NT2/D1 (cell line): ENCODE measurements at regions not wholly inside any gene's neighbourhood (a gene's known extent, or its start where the extent isn't known, plus 50 kb on each side); places are given as distances from the start of the nearest gene placed in this dataset.

ENCODE experiments used
- DNase-seq: peaks from one replicate; pipeline ENCODE4 v3.0.0-alpha.2; 2011; ENCODE audit warnings: low read depth, low spot score
- H3K27me3 ChIP-seq: 2 replicates; pipeline ENCODE4 v1.6.0; 2011; ENCODE audit warnings: mild to moderate bottlenecking; ENCODE audit not compliant: insufficient read length, insufficient read depth
- H3K36me3 ChIP-seq: 2 replicates; pipeline ENCODE4 v1.6.1; 2011; ENCODE audit warnings: mild to moderate bottlenecking, low read length, mixed read lengths; ENCODE audit not compliant: insufficient read depth, insufficient read length
- H3K4me1 ChIP-seq: 2 replicates; pipeline ENCODE4 v1.5.1; 2011; ENCODE audit not compliant: insufficient read depth, insufficient read length
- H3K4me3 ChIP-seq: 2 replicates; pipeline ENCODE4 v1.5.1; 2011; ENCODE audit warnings: low read depth; ENCODE audit not compliant: insufficient read length
- H3K9ac ChIP-seq: 2 replicates; pipeline ENCODE4 v1.6.0; 2011; ENCODE audit warnings: low read depth; ENCODE audit not compliant: insufficient read length
- H3K9me3 ChIP-seq: 2 replicates; pipeline ENCODE4 v1.5.1; 2011; ENCODE audit warnings: mild to moderate bottlenecking, low read length; ENCODE audit not compliant: insufficient read depth
- SUZ12 ChIP-seq: IDR thresholded peaks from 2 replicates; pipeline ENCODE4 v1.6.1; 2011; ENCODE audit not compliant: insufficient read length, insufficient read depth; ENCODE audit errors: extremely low read depth
- YY1 ChIP-seq: IDR thresholded peaks from 2 replicates; pipeline ENCODE4 v1.6.1; 2011; ENCODE audit not compliant: insufficient read length, insufficient read depth
- ZNF274 ChIP-seq: IDR thresholded peaks from 2 replicates; pipeline ENCODE4 v1.6.1; 2011; ENCODE audit warnings: mild to moderate bottlenecking, low read depth, low read length

GRCh38 chr4:175033162-175033561 lies 115.0 kb downstream of the ADAM29 start:
- Histone ChIP-seq H3K9ac (no peak overlapping the region), H3K36me3 (no peaks in the 10 kb centered on the region), H3K4me1 (no peaks in the 10 kb centered on the region), H3K27me3 (no peaks in the 10 kb centered on the region), H3K9me3 (peaks cover 18% of the 10 kb centered on the region), H3K4me3 (no peak overlapping the region)
- no peak for DNase-seq
- TF ChIP-seq SUZ12 (no peak), ZNF274 (no peak), YY1 (no peak)

GRCh38 chr4:175034007-175034406 lies 115.8 kb downstream of the ADAM29 start:
- peaks cover 18% of the 10 kb centered on the region for H3K9me3 ChIP-seq
- no peak overlapping the region for H3K4me3 ChIP-seq
- H3K27me3 ChIP-seq = no peaks in the 10 kb centered on the region
- no peak for TF ChIP-seq ZNF274
- TF ChIP-seq YY1 = no peak
- no peak for TF ChIP-seq SUZ12
- no peak overlapping the region for H3K9ac ChIP-seq
- H3K36me3 ChIP-seq = no peaks in the 10 kb centered on the region
- H3K4me1 ChIP-seq = no peaks in the 10 kb centered on the region
- DNase-seq = no peak

- Histone ChIP-seq H3K9ac (no peak overlapping the region), H3K27me3 (no peaks in the 10 kb centered on the region), H3K9me3 (peaks cover 18% of the 10 kb centered on the region), H3K36me3 (no peaks in the 10 kb centered on the region), H3K4me3 (no peak overlapping the region), H3K4me1 (no peaks in the 10 kb centered on the region)
- DNase-seq = no peak
- TF ChIP-seq ZNF274 (no peak), YY1 (no peak), SUZ12 (no peak)
Observed at GRCh38 chr4:175034986-175035705, 117.0 kb downstream of the ADAM29 start.

GRCh38 chr4:175035905-175036304 lies 117.7 kb downstream of the ADAM29 start:
- no peaks in the 10 kb centered on the region for H3K27me3 ChIP-seq
- H3K4me3 ChIP-seq = no peak overlapping the region
- DNase-seq = no peak
- no peaks in the 10 kb centered on the region for H3K4me1 ChIP-seq
- TF ChIP-seq YY1 (no peak), ZNF274 (no peak), SUZ12 (no peak)
- no peaks in the 10 kb centered on the region for H3K36me3 ChIP-seq
- H3K9ac ChIP-seq = no peak overlapping the region
- H3K9me3 ChIP-seq = peaks cover 18% of the 10 kb centered on the region

GRCh38 chr4:175048111-175048784 lies 130.1 kb downstream of the ADAM29 start:
- H3K9ac ChIP-seq = no peak overlapping the region
- no peak for DNase-seq
- peaks cover 4% of the 10 kb centered on the region; the same call in 1 of the 2 replicates for H3K9me3 ChIP-seq

GRCh38 chr4:175048906-175049305 lies 130.7 kb downstream of the ADAM29 start:
- H3K4me1 ChIP-seq = no peaks in the 10 kb centered on the region
- H3K27me3 ChIP-seq = no peaks in the 10 kb centered on the region
- TF ChIP-seq YY1 (no peak), ZNF274 (no peak), SUZ12 (no peak)
- H3K4me3 ChIP-seq = no peak overlapping the region
- H3K36me3 ChIP-seq = no peaks in the 10 kb centered on the region
- H3K9ac ChIP-seq = no peak overlapping the region
- DNase-seq = no peak
- H3K9me3 ChIP-seq = no peaks in the 10 kb centered on the region

More at GRCh38 chr4:175048111-175048784, 130.1 kb downstream of the ADAM29 start:
- Histone ChIP-seq H3K36me3 (no peaks in the 10 kb centered on the region), H3K27me3 (no peaks in the 10 kb centered on the region), H3K4me3 (no peak overlapping the region), H3K4me1 (no peaks in the 10 kb centered on the region)
- no peak for TF ChIP-seq ZNF274
- TF ChIP-seq YY1 = no peak
- TF ChIP-seq SUZ12 = no peak

- Histone ChIP-seq H3K9me3 (no peaks in the 10 kb centered on the region), H3K27me3 (no peaks in the 10 kb centered on the region)
- TF ChIP-seq YY1 (no peak), SUZ12 (no peak), ZNF274 (no peak)
Observed at GRCh38 chr4:175051974-175052373, 133.8 kb downstream of the ADAM29 start.

More at GRCh38 chr4:175051974-175052373, 133.8 kb downstream of the ADAM29 start:
- no peak for DNase-seq
- Histone ChIP-seq H3K36me3 (no peaks in the 10 kb centered on the region), H3K4me1 (no peaks in the 10 kb centered on the region), H3K9ac (no peak overlapping the region), H3K4me3 (no peak overlapping the region)
